ENCODE measurements at regions not wholly inside any gene's neighbourhood (a gene's known extent, or its start where the extent isn't known, plus 50 kb on each side); places are given as distances from the start of the nearest gene placed in this dataset.

GRCh38 chrX:96540111-96540631 is 144.5 kb upstream of the DIAPH2 start:
- TF ChIP-seq CTCF (IDR thresholded peaks at IDR 0.05 in 2 of 3, conservative IDR thresholded peaks at IDR 0.05 in 1 of 3; ENCODE audit: control insufficient read depth in 2 of 3, extremely low read depth in 1 of 3, insufficient read depth in 1 of 3, low read depth in 3 of 3, low read length in 3 of 3) (no peak), FOXK2 (IDR thresholded peaks at IDR 0.05) (no peak), RAD21 (IDR thresholded peaks at IDR 0.05; ENCODE audit: insufficient read depth, low read depth, low read length) (no peak), GABPA (IDR thresholded peaks at IDR 0.05; ENCODE audit: low read depth) (no peak), RB1 (IDR thresholded peaks at IDR 0.05; ENCODE audit: borderline replicate concordance) (no peak), ZNF24 (IDR thresholded peaks at IDR 0.05) (no peak), EGR1 (IDR thresholded peaks at IDR 0.05; ENCODE audit: borderline replicate concordance in 1 of 2, low read depth in 2 of 2, low read length in 2 of 2) (no peak), RELA (IDR thresholded peaks at IDR 0.05; ENCODE audit: borderline replicate concordance, partially characterized antibody) (no peak), SUZ12 (IDR thresholded peaks at IDR 0.05; ENCODE audit: unreplicated experiment) (no peak), POLR2AphosphoS5 (IDR thresholded peaks at IDR 0.05; ENCODE audit: low read length) (no peak), NR2C2 (IDR thresholded peaks at IDR 0.05; ENCODE audit: borderline replicate concordance, control insufficient read depth, insufficient read length, low read depth) (no peak), HCFC1 (IDR thresholded peaks at IDR 0.05; ENCODE audit: low read length) (no peak), EZH2 (IDR thresholded peaks at IDR 0.05; ENCODE audit: borderline replicate concordance, control insufficient read depth, low read depth, low read length) (no peak)
- TF ChIP-seq, protein P1, sequence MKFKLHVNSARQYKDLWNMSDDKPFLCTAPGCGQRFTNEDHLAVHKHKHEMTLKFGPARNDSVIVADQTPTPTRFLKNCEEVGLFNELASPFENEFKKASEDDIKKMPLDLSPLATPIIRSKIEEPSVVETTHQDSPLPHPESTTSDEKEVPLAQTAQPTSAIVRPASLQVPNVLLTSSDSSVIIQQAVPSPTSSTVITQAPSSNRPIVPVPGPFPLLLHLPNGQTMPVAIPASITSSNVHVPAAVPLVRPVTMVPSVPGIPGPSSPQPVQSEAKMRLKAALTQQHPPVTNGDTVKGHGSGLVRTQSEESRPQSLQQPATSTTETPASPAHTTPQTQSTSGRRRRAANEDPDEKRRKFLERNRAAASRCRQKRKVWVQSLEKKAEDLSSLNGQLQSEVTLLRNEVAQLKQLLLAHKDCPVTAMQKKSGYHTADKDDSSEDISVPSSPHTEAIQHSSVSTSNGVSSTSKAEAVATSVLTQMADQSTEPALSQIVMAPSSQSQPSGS (IDR thresholded peaks at IDR 0.05; ENCODE audit: low read length): no peak

Measured in GM12878 (cell line).